Fibroblast of upper back skin (primary cell): ENCODE measurements at regions not wholly inside any gene's neighbourhood (a gene's known extent, or its start where the extent isn't known, plus 50 kb on each side); places are given as distances from the start of the nearest gene placed in this dataset.
A peak's percentile ranks its signal among the peaks of the same experiment; 100 is the strongest.
"Not testable (repeated sequence)": the region's sequence is repeated elsewhere in the genome, so short reads cannot be mapped to it uniquely, and the experiment has no call there.

ENCODE experiments used
- DNase-seq: peaks from one replicate; pipeline ENCODE4 v3.0.0-alpha.2; 2013

- peak; percentile 43 for DNase-seq
Observed at GRCh38 chr10:93222211-93222754, 148.6 kb downstream of the CYP26A1 start.

GRCh38 chr10:93222876-93223275, 149.2 kb downstream of the CYP26A1 start:
- DNase-seq, result no peak

DNA sequence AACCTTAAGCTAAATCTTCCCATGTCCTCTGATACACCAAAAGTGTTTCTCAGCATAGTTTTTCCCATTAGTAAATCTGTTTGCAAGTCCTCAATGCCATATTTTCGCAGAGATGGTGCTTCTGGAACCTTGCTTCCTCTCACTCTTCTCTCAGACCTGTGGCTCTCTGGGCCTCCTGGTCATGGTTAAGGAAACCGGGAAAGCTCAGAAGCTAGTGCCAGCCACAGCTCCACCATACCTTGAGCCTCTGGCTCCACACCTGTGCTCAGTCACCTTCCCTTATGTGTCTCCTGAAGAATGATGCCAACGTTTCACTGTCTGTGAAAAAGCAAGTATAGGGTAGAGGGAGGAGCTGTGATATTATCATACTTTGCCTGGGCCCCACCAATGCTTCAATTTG, 149.6 kb downstream of the CYP26A1 start:
- DNase-seq, result no peak

DNA sequence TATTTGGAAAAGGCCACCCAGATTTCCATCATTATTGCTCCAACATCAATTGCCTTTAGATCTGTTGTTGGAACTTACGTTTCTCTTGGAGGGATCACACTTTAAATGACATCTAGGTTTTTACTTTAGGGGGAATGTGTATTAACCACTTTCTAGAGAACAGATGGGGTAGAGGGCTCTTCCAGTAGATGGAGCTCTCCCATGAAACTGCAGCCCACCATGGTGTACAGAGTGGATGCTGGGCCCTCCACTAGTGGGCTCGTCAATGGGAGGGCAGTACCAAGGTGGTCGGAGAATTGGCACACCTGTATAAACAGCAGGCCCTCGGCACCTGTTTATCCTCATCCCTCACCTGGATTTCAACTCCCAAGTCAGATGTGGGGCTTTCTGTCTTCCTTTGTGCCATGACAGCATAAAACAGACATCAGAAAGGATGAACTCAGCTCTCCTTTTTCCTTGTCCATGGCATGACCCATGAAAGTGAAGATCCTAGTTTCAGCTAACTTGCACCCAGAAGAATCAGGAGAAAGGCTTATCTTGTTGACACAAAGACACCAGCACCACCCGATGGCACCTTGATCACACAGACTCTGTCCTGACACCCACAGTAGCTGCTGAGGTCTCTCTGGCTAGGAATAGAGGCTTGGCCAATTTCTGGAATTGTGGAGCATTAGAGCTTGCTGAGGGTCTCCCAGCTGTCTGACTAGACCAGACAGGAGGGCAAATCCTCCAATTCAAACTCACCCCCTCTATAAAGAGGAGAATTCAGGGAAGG, 150.5 kb downstream of the CYP26A1 start:
- no peak for DNase-seq

DNA sequence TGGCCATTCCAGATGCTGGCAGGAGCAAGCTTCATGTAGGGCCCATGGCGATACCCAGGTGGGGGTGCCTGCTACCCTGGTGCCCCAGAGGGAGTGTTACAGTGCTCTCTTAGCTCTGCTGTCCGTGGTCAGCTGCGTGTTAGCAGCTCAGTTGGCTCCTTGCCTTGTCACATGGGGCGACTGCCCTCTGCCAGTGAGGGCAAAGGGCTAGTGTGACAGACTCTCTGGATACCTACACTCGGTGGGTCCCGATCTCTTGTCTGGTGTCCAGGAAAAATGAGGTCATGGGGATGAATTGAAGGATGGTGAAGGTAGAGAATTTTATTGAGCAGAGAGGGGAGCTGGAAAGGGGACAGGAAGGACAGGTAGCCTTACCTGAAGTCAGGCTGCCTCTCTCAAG, 152.2 kb downstream of the CYP26A1 start:
- DNase-seq, result no peak

DNA sequence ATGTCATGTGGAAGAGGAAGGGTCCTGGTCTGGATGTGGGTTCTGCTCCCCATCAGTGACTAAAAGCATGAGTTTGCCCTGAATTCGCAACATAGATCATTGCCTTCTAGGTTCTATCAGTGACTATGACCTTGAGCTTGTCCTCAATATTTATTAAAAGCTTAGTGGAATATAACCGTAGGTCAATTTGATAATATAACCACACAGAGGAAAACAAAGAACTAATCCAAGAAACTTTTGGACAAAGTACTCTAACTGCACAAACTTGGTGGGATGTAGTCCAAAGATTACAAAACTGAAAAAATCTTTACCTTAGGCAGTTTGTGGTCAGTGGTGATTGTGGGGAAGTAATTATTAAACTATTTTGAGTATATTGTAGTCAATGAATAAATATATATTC, 152.9 kb downstream of the CYP26A1 start:
- DNase-seq, result no peak

GRCh38 chr10:93230596-93230995, 156.9 kb downstream of the CYP26A1 start:
- DNase-seq, result not testable (repeated sequence)

DNA sequence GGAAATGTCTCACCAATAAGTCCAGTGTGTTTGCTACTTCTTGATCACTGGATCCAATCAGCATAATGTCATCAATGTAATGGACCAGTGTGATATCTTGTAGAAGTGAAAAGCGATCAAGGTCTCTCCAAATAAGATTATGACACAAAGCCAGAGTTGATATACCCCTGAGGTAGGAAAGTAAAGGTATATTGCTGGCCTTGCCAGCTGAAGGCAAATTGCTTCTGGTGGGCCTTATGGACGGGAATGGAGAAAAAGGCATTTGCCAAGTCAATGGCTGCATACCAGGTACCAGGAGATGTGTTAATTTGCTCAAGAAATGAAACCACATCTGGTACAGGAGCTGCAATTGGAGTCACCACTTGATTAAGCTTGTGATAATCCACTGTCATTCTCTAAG, 158.5 kb downstream of the CYP26A1 start:
- not testable (repeated sequence) for DNase-seq

DNA sequence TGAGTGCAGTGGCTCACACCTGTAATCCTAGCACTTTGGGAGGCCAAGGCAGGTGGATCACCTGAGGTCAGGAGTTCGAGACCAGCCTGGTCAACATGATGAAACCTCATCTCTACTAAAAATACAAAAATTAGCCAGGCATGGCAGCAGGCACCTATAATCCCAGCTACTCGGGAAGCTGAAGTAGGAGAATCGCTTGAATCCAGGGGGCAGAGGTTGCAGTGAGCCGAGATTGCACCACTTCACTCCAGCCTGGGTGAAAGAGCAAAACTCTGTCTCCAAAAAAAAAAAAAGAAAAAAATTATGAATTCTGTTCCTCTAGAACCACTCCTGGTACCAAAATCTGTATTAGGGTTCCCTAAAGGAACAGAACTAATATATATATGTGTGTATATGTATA, 161.2 kb downstream of the CYP26A1 start:
- DNase-seq, result not testable (repeated sequence)

GRCh38 chr10:93235686-93236085, 162.0 kb downstream of the CYP26A1 start:
- DNase-seq, result peak; percentile 63

- DNase-seq, result no peak
Observed at GRCh38 chr10:93236393-93237040, 162.8 kb downstream of the CYP26A1 start.

DNA sequence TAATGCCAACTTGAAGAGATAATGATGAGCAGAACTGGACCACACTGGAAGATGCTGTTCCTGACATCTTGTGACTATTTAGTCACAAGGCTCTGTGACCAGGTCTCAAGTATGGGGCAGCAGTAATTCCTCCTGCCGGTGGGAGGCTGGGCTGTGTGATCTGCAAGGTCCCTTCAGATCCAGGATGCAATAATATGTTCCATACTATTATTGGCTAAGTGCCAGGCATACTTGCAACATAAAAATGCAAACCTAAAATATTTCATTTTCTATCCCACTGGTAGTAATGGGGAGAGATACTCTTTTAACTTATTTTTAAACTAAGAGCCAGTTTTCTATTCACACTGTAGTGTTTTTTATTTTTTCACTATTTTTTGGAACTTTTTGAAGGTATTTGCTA, 171.5 kb downstream of the CYP26A1 start:
- peak; percentile 3 for DNase-seq

DNA sequence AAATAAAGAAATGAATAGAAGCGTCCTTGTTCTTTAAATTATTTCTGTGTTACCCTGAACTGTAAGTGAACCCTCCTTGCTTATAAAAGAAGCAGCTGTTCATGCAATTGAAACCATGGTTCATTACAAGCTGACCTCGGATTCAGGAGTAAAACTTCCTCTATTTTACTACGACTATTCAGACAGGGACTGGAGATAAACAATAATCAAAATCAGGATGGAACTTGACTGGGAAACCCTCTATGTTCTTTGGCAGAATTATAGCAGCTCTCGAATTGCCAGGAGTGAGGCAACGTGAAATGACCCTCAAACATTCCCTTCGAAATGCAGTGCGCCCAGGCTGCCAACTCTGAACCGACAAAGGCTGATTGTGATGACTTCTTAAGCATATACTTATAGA, 172.1 kb downstream of the CYP26A1 start:
- DNase-seq, result no peak

GRCh38 chr10:93248583-93249227, 175.0 kb downstream of the CYP26A1 start:
- no peak for DNase-seq

DNA sequence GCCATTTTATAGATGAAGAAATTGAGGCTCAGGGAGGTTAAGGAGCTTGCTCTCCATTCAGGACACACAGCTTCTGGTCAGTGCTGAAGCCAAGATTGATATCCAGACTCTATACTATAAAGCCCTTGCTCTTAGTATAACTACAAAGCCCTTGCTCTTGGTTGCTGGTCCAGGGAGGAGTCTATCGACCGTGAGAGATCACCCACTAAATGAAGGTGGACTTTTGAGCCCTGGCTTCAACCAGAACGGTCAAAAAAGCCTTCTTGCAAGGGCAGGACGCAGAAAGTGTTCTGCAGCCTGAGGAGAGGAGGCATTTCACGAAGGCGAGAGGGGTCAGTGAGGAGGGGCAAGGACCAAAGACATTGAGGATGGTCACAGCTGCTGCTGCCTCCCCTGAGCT, 176.3 kb downstream of the CYP26A1 start:
- DNase-seq, result no peak

GRCh38 chr10:93254180-93254853, 180.6 kb downstream of the CYP26A1 start:
- no peak for DNase-seq

DNA sequence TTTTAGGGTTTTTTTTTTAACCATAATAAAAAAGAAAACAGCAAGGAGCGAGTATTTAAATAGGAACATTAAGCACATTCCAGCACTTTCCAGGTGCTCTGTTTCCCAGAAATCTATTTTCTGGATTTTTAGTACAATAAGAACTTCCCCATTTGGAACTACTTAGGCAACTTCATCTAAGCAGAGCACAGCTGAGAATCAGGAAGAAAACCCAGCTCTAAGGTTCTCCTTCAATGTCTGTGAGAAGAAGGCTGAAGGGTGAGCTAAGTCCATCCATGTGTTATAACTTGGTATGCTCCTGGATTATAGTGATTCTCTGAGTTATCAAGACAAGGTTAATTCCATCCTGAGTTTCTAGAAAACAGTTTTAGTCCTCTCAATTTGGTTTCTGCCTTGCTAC, 181.9 kb downstream of the CYP26A1 start:
- no peak for DNase-seq
